ENCODE measurements at regions not wholly inside any gene's neighbourhood (a gene's known extent, or its start where the extent isn't known, plus 50 kb on each side); places are given as distances from the start of the nearest gene placed in this dataset.

GRCh38 chr15:91556926-91557325, 296.6 kb upstream of the SLCO3A1 start:
- DNase-seq (ENCODE audit: low read depth), result no peak

- DNase-seq (ENCODE audit: low read depth), result no peak
Measured at GRCh38 chr15:91559066-91559465, 294.4 kb upstream of the SLCO3A1 start.

GRCh38 chr15:91561371-91562100, 292.0 kb upstream of the SLCO3A1 start:
- peak; percentile 23 for DNase-seq (ENCODE audit: low read depth)

GRCh38 chr15:91562698-91563097, 290.8 kb upstream of the SLCO3A1 start:
- no peak for DNase-seq (ENCODE audit: low read depth)

- no peak for DNase-seq (ENCODE audit: low read depth)
Measured at GRCh38 chr15:91564631-91565030, 288.9 kb upstream of the SLCO3A1 start.

GRCh38 chr15:91566141-91566540, 287.4 kb upstream of the SLCO3A1 start:
- DNase-seq (ENCODE audit: low read depth), result no peak

- DNase-seq (ENCODE audit: low read depth), result no peak
Measured at GRCh38 chr15:91568036-91568435, 285.5 kb upstream of the SLCO3A1 start.

- no peak for DNase-seq (ENCODE audit: low read depth)
Measured at GRCh38 chr15:91572110-91572509, 281.4 kb upstream of the SLCO3A1 start.

- DNase-seq (ENCODE audit: low read depth), result no peak
Measured at GRCh38 chr15:91576096-91576495, 277.4 kb upstream of the SLCO3A1 start.

- DNase-seq (ENCODE audit: low read depth), result no peak
Measured at GRCh38 chr15:91578511-91578910, 275.0 kb upstream of the SLCO3A1 start.

GRCh38 chr15:91584895-91585294, 268.6 kb upstream of the SLCO3A1 start:
- no peak for DNase-seq (ENCODE audit: low read depth)

GRCh38 chr15:91586560-91586959, 266.9 kb upstream of the SLCO3A1 start:
- DNase-seq (ENCODE audit: low read depth), result no peak

GRCh38 chr15:91589360-91589759, 264.1 kb upstream of the SLCO3A1 start:
- DNase-seq (ENCODE audit: low read depth), result no peak

- DNase-seq (ENCODE audit: low read depth), result no peak
Measured at GRCh38 chr15:91592567-91592966, 260.9 kb upstream of the SLCO3A1 start.

GRCh38 chr15:91593067-91593466, 260.4 kb upstream of the SLCO3A1 start:
- DNase-seq (ENCODE audit: low read depth), result no peak

- DNase-seq (ENCODE audit: low read depth), result no peak
Measured at GRCh38 chr15:91593653-91594052, 259.9 kb upstream of the SLCO3A1 start.

- DNase-seq (ENCODE audit: low read depth), result no peak
Measured at GRCh38 chr15:91599261-91599660, 254.2 kb upstream of the SLCO3A1 start.

- no peak for DNase-seq (ENCODE audit: low read depth)
Measured at GRCh38 chr15:91603384-91604080, 250.0 kb upstream of the SLCO3A1 start.

- no peak for DNase-seq (ENCODE audit: low read depth)
Measured at GRCh38 chr15:91604122-91604521, 249.4 kb upstream of the SLCO3A1 start.

- DNase-seq (ENCODE audit: low read depth), result no peak
Measured at GRCh38 chr15:91605576-91605975, 247.9 kb upstream of the SLCO3A1 start.

GRCh38 chr15:91609231-91609630, 244.3 kb upstream of the SLCO3A1 start:
- DNase-seq (ENCODE audit: low read depth), result no peak

GRCh38 chr15:91609966-91610365, 243.5 kb upstream of the SLCO3A1 start:
- DNase-seq (ENCODE audit: low read depth), result no peak

- DNase-seq (ENCODE audit: low read depth), result no peak
Measured at GRCh38 chr15:91611561-91612323, 241.8 kb upstream of the SLCO3A1 start.
